GM12892 (cell line): ENCODE measurements at regions not wholly inside any gene's neighbourhood (a gene's known extent, or its start where the extent isn't known, plus 50 kb on each side); places are given as distances from the start of the nearest gene placed in this dataset.

ENCODE experiments used
- POLR2A ChIP-seq: IDR thresholded peaks from 2 replicates; pipeline ENCODE4 v1.6.1; 2011; ENCODE audit warnings: low read depth, low read length, control low read depth
- TAF1 ChIP-seq: IDR thresholded peaks from 2 replicates; pipeline ENCODE4 v1.6.1; 2011; ENCODE audit warnings: low read depth, mild to moderate bottlenecking, control low read depth, low read length, borderline replicate concordance

DNA sequence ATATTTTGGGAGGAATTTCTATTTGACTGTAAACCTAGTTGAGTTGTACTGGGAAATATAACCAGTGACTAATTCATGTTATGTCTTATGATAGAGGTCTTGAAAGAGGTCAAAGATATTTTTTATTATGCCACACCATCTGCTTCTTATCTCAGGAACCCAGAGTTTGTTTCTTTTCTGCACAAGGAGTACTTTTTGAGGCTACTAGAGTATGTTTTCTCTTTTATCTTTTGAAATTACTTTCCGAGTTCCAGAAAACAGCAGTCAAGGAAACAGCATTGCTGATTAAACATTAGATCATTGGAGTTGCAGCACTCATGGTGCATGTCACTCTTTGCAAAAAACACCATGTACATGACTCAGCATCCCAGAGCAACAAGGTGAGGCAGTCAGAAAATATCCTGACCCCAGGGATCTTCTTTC is 645.8 kb upstream of the NR2F2 start:
- TF ChIP-seq POLR2A (no peak), TAF1 (no peak)
